Tibial nerve (tissue), 4 donors: ENCODE measurements at regions not wholly inside any gene's neighbourhood (a gene's known extent, or its start where the extent isn't known, plus 50 kb on each side); places are given as distances from the start of the nearest gene placed in this dataset.

ENCODE experiments used
- DNase-seq, 2 donors: peaks; one replicate each; pipeline ENCODE4 v3.0.0-alpha.2; 2019; ENCODE audit warnings: low spot score in 2 of 2
- H3K27ac ChIP-seq, 4 donors: fragments of 200-600 bp; sonication (generic) in 3 of 4; one replicate each; pipeline ENCODE4 v1.5.1; 2017 to 2019; ENCODE audit warnings: mild to moderate bottlenecking in 1 of 4
- H3K27me3 ChIP-seq, 2 donors: fragments of 200-600 bp; sonication (generic) in 1 of 2; one replicate each; pipeline versions ENCODE4 v1.5.1 to v1.6.0; 2017 to 2019
- H3K36me3 ChIP-seq, 3 donors: fragments of 200-600 bp; sonication (generic); one replicate each; pipeline ENCODE4 v1.5.1; 2018 to 2019
- H3K4me1 ChIP-seq, 4 donors: fragments of 200-600 bp; sonication (generic) in 3 of 4; one replicate each; pipeline ENCODE4 v1.5.1; 2017 to 2019
- H3K4me3 ChIP-seq, 4 donors: fragments of 200-600 bp; sonication (generic) in 3 of 4; one replicate each; pipeline ENCODE4 v1.5.1; 2017 to 2019; ENCODE audit warnings: mild to moderate bottlenecking in 1 of 4, moderate library complexity in 1 of 4
- H3K9me3 ChIP-seq, 4 donors: fragments of 200-600 bp; sonication (generic) in 3 of 4; one replicate each; pipeline ENCODE4 v1.5.1; 2017 to 2019
- EP300 ChIP-seq, 2 donors: sonication (generic); formaldehyde crosslinking; IDR thresholded peaks; one replicate each; pipeline ENCODE4 v1.6.1; 2017; ENCODE audit warnings: antibody characterized with exemption in 2 of 2, mild to moderate bottlenecking in 1 of 2
- POLR2A ChIP-seq, 2 donors: fragments of 450-650 bp; IDR thresholded peaks; one replicate each; pipeline ENCODE4 v1.6.1; 2017; ENCODE audit warnings: antibody characterized with exemption in 2 of 2, mild to moderate bottlenecking in 2 of 2, moderate library complexity in 2 of 2
- WGBS, 2 donors: methylation state at CpG; one replicate each; pipeline ENCODE4 v1.1.5; 2018; 5-methylcytosine and 5-hydroxymethylcytosine counted together
- TF ChIP-seq, protein P1 (sequence below), 5 experiments: fragments of 200-600 bp in 3 of 5; fragments of 450-650 bp in 2 of 5; sonication (generic) in 3 of 5; IDR thresholded peaks; one replicate each; pipeline ENCODE4 v1.5.1; 2016 to 2019; ENCODE audit warnings: antibody characterized with exemption in 5 of 5, mild to moderate bottlenecking in 3 of 5, moderate library complexity in 2 of 5

DNA sequence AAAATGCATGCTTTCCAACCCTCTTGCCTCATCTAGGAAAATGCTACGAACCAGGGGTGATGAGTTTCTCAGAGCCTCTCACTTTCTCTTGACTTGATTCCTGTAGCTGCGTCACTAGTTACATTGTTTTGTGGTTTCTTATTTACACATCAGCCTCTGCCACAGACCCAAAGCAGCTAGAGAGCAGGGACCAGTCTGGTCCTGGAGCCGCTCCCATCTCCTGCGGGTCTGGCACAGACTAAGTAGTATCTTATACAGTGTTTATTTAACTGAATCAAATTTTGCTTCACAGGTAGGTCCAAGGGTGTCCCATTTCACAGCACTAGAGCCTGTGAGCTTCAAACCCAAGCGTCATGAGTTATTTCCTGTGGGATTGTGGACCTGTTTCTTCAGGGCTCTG, 310.5 kb downstream of the MYCN start:
- Histone ChIP-seq H3K9me3 (no peaks in the 10 kb centered on the region), H3K36me3 (no peaks in the 10 kb centered on the region), H3K4me3 (no peak overlapping the region), H3K27ac (no peak overlapping the region), H3K4me1 (peaks cover 0 to 8% (median 0%) of the 10 kb centered on the region in 4 donors), H3K27me3 (peaks cover 0 to 6% of the 10 kb centered on the region in 2 donors)
- DNase-seq = no peak
- no peak for TF ChIP-seq POLR2A (IDR thresholded peaks at IDR 0.05)
- WGBS, 2 donors = 91% methylated on average over 5 of the region's 5 CpGs

DNA sequence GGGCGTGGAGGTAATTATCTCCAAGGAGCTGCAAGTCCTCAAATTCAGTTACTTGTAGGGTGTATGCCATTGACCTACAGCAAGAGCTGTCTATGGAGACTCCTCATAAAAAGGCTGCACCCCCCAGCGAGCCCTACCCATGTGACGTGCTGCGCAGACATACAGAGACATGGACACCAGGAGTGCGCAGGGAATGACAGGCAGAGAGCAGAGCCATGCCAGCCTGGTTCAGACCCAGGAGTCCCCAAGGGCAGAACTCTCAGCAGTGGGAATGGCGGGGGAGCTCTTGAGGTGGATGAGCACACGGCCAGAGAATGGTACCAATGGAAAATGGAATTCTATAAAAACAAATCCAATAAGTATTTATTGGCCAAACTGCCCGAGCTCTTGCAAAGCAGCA, 310.1 kb downstream of the MYCN start:
- DNase-seq = no peak
- Histone ChIP-seq H3K27ac (no peak overlapping the region), H3K9me3 (no peaks in the 10 kb centered on the region), H3K4me1 (peaks cover 0 to 8% (median 0%) of the 10 kb centered on the region in 4 donors), H3K27me3 (peaks cover 0 to 6% of the 10 kb centered on the region in 2 donors), H3K4me3 (no peak overlapping the region), H3K36me3 (no peaks in the 10 kb centered on the region)
- 82 to 91% methylated on average over 7 to 8 of the region's 8 CpGs for whole genome bisulfite sequencing, 2 donors
- TF ChIP-seq, protein P1, sequence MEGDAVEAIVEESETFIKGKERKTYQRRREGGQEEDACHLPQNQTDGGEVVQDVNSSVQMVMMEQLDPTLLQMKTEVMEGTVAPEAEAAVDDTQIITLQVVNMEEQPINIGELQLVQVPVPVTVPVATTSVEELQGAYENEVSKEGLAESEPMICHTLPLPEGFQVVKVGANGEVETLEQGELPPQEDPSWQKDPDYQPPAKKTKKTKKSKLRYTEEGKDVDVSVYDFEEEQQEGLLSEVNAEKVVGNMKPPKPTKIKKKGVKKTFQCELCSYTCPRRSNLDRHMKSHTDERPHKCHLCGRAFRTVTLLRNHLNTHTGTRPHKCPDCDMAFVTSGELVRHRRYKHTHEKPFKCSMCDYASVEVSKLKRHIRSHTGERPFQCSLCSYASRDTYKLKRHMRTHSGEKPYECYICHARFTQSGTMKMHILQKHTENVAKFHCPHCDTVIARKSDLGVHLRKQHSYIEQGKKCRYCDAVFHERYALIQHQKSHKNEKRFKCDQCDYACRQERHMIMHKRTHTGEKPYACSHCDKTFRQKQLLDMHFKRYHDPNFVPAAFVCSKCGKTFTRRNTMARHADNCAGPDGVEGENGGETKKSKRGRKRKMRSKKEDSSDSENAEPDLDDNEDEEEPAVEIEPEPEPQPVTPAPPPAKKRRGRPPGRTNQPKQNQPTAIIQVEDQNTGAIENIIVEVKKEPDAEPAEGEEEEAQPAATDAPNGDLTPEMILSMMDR (IDR thresholded peaks at IDR 0.05) = no peak
- no peak for TF ChIP-seq POLR2A (IDR thresholded peaks at IDR 0.05)
- no peak for TF ChIP-seq EP300 (IDR thresholded peaks at IDR 0.05)

DNA sequence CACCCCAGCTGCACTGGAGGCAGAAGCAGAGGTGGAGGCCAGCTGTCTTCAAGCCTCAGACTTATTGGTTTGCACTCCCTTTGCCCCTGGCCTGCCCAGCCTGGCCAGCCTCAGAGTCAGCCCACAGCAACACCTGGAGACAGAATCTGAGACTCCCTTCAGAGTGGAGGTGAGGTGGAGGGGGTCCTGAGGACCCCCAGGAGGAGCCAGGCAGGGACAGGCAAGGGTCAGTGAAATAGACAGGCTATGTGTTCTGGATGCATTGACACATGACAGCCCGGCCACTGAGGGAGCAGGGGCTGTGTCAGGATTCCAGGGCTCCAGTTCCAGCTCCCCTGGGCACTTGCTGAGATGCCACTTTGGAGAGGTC, 309.7 kb downstream of the MYCN start:
- TF ChIP-seq EP300 (IDR thresholded peaks at IDR 0.05) (no peak), POLR2A (IDR thresholded peaks at IDR 0.05) (no peak)
- TF ChIP-seq, protein P1 (IDR thresholded peaks at IDR 0.05) = no peak
- no peak overlapping the region for H3K27ac ChIP-seq
- no peaks in the 10 kb centered on the region for H3K36me3 ChIP-seq
- peaks cover 0 to 8% (median 0%) of the 10 kb centered on the region in 4 donors for H3K4me1 ChIP-seq
- 100% methylated on average over 1 of the region's 1 CpG for WGBS, 2 donors
- peaks cover 0 to 6% of the 10 kb centered on the region in 2 donors for H3K27me3 ChIP-seq
- H3K9me3 ChIP-seq = no peaks in the 10 kb centered on the region
- no peak overlapping the region for H3K4me3 ChIP-seq
- DNase-seq = no peak

DNA sequence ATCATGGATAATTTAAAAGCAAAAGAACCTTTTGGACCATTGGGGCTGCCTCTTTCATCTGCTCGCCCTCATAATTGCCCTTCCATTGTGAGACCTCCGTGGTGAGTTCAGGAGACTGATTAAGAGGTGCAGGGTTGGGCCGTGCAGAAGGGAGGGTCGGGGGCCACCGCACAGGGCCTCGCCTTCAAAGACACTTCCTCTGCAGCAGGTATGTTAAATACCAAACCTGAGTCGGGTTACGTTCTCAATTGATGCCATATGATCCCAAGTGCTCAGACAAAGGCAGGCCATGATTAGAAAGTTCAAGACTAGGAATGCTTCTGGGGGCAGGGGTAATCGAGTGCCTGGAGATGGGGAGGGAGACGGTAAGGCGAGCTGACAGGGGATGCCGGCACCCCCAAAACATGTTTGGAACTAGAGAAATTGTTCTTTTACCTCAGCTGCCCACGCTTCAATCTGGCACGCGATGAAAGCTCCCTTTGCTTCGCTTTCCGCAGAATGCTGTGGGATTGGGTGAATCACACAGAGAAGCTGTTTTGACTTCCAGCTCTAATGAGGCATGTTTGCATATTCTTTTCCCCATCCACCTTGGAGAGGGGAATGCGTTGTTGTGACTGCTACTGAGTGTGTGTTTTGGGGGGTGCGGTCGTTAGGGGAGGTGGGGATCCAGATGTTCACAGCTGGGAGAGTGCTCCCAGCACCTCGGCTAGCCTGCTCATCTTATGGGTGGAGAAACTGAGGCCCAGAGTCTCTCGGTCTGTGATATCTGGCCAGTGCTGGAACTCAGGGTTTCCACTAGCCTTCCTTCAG, 309.1 kb downstream of the MYCN start:
- H3K27ac ChIP-seq = no peak overlapping the region
- no peaks in the 10 kb centered on the region for H3K36me3 ChIP-seq
- DNase-seq = no peak
- no peaks in the 10 kb centered on the region for H3K9me3 ChIP-seq
- peaks cover 0 to 6% of the 10 kb centered on the region in 2 donors for H3K27me3 ChIP-seq
- H3K4me3 ChIP-seq = no peak overlapping the region
- TF ChIP-seq, protein P1 (IDR thresholded peaks at IDR 0.05) = no peak
- no peak for TF ChIP-seq EP300 (IDR thresholded peaks at IDR 0.05)
- no peak for TF ChIP-seq POLR2A (IDR thresholded peaks at IDR 0.05)
- peaks cover 0 to 8% (median 0%) of the 10 kb centered on the region in 4 donors for H3K4me1 ChIP-seq
- WGBS, 2 donors = 55 to 61% methylated on average over 22 of the region's 22 CpGs

DNA sequence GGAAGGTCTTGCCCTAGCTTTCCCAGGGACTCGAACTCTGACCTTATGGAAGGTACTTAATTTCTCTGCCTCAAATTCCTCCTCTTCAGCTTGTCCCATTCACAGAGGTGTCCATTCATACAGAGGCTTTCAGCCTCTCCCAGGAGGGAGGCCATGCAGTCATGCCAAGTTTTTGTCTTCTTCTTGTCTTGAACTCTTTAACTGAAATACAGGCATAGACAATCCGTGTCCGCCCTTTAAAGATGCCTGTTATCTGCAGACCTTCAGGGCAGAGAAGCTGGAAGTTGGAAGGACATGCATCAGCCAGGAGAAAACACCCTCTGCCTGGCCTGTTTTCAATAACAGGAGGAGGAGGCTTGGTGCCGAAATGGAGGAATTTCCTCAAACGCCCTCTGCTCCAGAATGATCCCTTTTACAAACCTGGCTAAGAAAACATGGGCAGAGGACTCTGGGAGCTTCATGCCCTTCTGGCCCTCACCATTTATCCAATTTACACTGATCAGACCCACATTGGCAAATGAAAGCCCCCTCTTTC, 308.3 kb downstream of the MYCN start:
- Histone ChIP-seq H3K27me3 (peaks cover 0 to 6% of the 10 kb centered on the region in 2 donors), H3K4me3 (no peak overlapping the region), H3K36me3 (no peaks in the 10 kb centered on the region), H3K27ac (no peak overlapping the region), H3K4me1 (peaks cover 0 to 8% (median 0%) of the 10 kb centered on the region in 4 donors), H3K9me3 (no peaks in the 10 kb centered on the region)
- TF ChIP-seq POLR2A (IDR thresholded peaks at IDR 0.05) (no peak), EP300 (IDR thresholded peaks at IDR 0.05) (no peak)
- TF ChIP-seq, protein P1 (IDR thresholded peaks at IDR 0.05) = no peak
- 45 to 46% methylated on average over 5 of the region's 5 CpGs for WGBS, 2 donors
- no peak for DNase-seq
